ENCODE measurements at regions not wholly inside any gene's neighbourhood (a gene's known extent, or its start where the extent isn't known, plus 50 kb on each side); places are given as distances from the start of the nearest gene placed in this dataset.

DNA sequence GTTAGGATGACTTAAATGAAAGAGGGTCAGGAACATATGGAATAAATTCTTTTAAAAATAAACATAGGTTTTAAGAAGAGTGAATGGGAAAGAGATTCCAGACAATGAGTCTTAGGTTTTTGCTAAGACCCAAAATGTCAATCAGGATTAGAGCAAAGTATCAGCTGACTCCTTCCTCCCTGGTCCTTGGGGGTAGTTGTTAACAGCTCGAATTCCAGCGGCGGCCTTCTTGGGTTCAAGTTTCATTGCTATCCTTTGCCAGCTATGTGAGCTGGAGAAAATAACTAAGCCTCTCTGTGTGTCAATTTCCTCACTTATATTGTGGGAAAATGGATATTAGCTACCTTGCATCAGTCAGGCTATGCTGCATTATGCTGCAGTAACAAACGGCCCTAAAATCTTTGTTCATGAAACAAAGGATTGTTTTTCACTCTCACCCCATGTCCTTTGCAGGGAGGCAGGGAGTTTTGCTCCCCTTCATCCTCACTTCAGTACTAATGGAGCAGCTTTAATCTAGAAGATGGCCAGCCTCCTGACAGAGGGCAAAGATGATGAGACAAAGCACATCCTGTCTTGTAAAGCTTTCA, 83.8 kb upstream of the RFLNA start:
- no peak overlapping the region for H3K4me3 ChIP-seq (ENCODE audit: low read depth, low read length)
- in situ Hi-C loops (cut with HindIII; ENCODE audit: low sequenced_read_pairs) = no loop called here
- DNase-seq (ENCODE audit: low read depth) = no peak
- TF ChIP-seq CTCF (IDR thresholded peaks at IDR 0.05; ENCODE audit: low read depth, low read length, missing control alignments) = no peak

- no peak for TF ChIP-seq CTCF (IDR thresholded peaks at IDR 0.05; ENCODE audit: low read depth, low read length, missing control alignments)
- no peak for DNase-seq (ENCODE audit: low read depth)
- in situ Hi-C loops (cut with HindIII; ENCODE audit: low sequenced_read_pairs) = no loop called here
- H3K4me3 ChIP-seq (ENCODE audit: low read depth, low read length) = no peak overlapping the region
Measured at GRCh38 chr12:124211753-124212152, 83.1 kb upstream of the RFLNA start.

GRCh38 chr12:124213666-124214347, 81.1 kb upstream of the RFLNA start:
- in situ Hi-C loops (cut with HindIII; ENCODE audit: low sequenced_read_pairs) = no loop called here
- no peak for TF ChIP-seq CTCF (IDR thresholded peaks at IDR 0.05; ENCODE audit: low read depth, low read length, missing control alignments)
- no peak overlapping the region for H3K4me3 ChIP-seq (ENCODE audit: low read depth, low read length)
- DNase-seq (ENCODE audit: low read depth) = peak; percentile 99

DNA sequence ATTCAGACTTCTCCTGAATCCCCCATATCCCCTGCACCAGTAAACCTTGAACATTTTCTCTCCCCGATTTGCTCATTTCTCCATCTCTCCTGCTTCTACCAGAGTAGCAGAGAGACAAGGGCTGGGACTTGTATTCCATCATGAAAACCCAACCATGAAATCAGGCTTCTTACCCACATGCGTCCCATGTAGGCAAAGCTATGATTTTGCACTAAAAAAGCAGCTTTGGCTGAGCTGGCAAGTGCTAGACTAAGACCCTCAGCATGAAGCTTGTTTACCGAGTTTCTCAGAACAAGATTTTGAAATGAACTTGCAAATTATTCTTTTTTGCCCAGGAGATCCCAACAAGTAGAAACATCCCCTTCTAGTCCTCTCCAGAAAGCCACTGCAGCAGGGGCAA, 80.3 kb upstream of the RFLNA start:
- H3K4me3 ChIP-seq (ENCODE audit: low read depth, low read length) = no peak overlapping the region
- DNase-seq (ENCODE audit: low read depth) = no peak
- TF ChIP-seq CTCF (IDR thresholded peaks at IDR 0.05; ENCODE audit: low read depth, low read length, missing control alignments) = no peak
- in situ Hi-C loops (cut with HindIII; ENCODE audit: low sequenced_read_pairs) = no loop called here

GRCh38 chr12:124216966-124217365, 77.9 kb upstream of the RFLNA start:
- no peak for TF ChIP-seq CTCF (IDR thresholded peaks at IDR 0.05; ENCODE audit: low read depth, low read length, missing control alignments)
- DNase-seq (ENCODE audit: low read depth) = no peak
- in situ Hi-C loops (cut with HindIII; ENCODE audit: low sequenced_read_pairs) = no loop called here
- no peak overlapping the region for H3K4me3 ChIP-seq (ENCODE audit: low read depth, low read length)

DNA sequence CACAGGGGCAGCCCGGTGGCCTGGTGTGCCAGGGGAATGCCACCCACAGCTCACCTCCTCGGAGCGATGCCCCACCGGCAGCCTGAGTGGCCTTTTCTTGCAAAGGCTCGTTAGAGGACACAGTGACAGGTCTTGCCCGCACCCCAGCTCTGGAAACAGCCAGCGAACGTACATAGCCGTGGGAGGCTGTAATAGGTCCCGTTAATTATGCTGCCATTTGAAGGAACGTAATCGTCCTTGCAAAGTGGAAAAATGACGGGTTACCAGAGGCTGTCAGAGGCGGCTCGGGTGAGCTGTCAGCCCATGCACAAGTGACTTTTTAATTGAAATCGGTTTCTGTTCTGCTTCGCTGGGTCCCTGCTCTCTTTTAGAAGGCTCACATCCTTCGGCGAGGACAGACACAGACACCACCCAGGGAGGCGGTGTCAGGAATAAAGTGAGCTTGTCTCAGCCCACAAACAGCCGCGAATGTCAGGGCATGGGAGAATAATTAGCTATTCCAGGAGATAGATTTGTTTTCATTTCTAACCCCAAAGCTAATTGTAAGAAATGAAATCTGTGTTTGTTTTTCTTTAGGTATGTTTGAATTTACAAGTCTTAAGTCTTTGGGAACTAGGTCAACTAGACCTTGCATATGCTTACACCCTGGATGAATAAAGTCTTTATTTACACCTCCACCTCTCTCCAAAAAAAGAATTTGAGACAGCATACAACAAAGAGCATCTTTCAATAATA, 77.2 kb upstream of the RFLNA start:
- in situ Hi-C loops (cut with HindIII; ENCODE audit: low sequenced_read_pairs) = no loop called here
- DNase-seq (ENCODE audit: low read depth) = no peak
- no peak for TF ChIP-seq CTCF (IDR thresholded peaks at IDR 0.05; ENCODE audit: low read depth, low read length, missing control alignments)
- peak overlapping the region; percentile 21 for H3K4me3 ChIP-seq (ENCODE audit: low read depth, low read length)

All from astrocyte of the cerebellum (primary cell).